SK-N-MC (cell line): ENCODE measurements at regions not wholly inside any gene's neighbourhood (a gene's known extent, or its start where the extent isn't known, plus 50 kb on each side); places are given as distances from the start of the nearest gene placed in this dataset.

Source experiments
- EZH2 ChIP-seq: fragments of 200-600 bp; sonication (generic); IDR thresholded peaks from one replicate; pipeline ENCODE4 v1.6.1; 2017; ENCODE audit warnings: antibody characterized with exemption
- POLR2AphosphoS5 ChIP-seq: IDR thresholded peaks from 2 replicates; pipeline ENCODE4 v1.6.1; 2012; ENCODE audit warnings: mild to moderate bottlenecking, low read depth, low read length, borderline replicate concordance

GRCh38 chr4:115287426-115287825 lies 174.0 kb upstream of the NDST4 start:
- no peak for TF ChIP-seq POLR2AphosphoS5
- no peak for TF ChIP-seq EZH2
